SK-N-SH (cell line): ENCODE measurements at regions not wholly inside any gene's neighbourhood (a gene's known extent, or its start where the extent isn't known, plus 50 kb on each side); places are given as distances from the start of the nearest gene placed in this dataset.

Source experiments
- CTCF ChIP-seq: fragments of 200-600 bp; sonication (generic); IDR thresholded peaks from 2 replicates; pipeline ENCODE4 v1.6.1; 2017; ENCODE audit warnings: antibody characterized with exemption, mild to moderate bottlenecking, moderate library complexity
- EP300 ChIP-seq, 2 experiments: IDR thresholded peaks; 2 replicates each; pipeline versions ENCODE4 v1.4.0 to v1.6.1; 2012; ENCODE audit warnings: borderline replicate concordance in 1 of 2, low read depth in 1 of 2, low read length in 1 of 2
- EZH2phosphoT487 ChIP-seq: fragments of 200-600 bp; sonication (generic); IDR thresholded peaks from 2 replicates; pipeline ENCODE4 v1.6.1; 2017; ENCODE audit warnings: low read depth, mixed run types, mild to moderate bottlenecking, antibody characterized with exemption, moderate library complexity, borderline replicate concordance
- FOXM1 ChIP-seq: IDR thresholded peaks from 2 replicates; pipeline ENCODE4 v1.4.0; 2012; ENCODE audit warnings: low read depth, mild to moderate bottlenecking
- MAX ChIP-seq: IDR thresholded peaks from 2 replicates; pipeline ENCODE4 v1.4.0; 2012; ENCODE audit warnings: low read depth
- NRF1 ChIP-seq: IDR thresholded peaks from 2 replicates; pipeline ENCODE4 v1.6.1; 2012; ENCODE audit warnings: low read depth, mild to moderate bottlenecking, low read length
- PBX3 ChIP-seq: IDR thresholded peaks from 2 replicates; pipeline ENCODE4; 2012
- POLR2AphosphoS5 ChIP-seq: IDR thresholded peaks from 2 replicates; pipeline ENCODE4 v1.6.1; 2012; ENCODE audit warnings: low read depth, low read length
- RAD21 ChIP-seq: IDR thresholded peaks from 2 replicates; pipeline ENCODE4 v1.6.1; 2012; ENCODE audit warnings: mild to moderate bottlenecking, low read length
- RFX5 ChIP-seq: IDR thresholded peaks from 2 replicates; pipeline ENCODE4 v1.6.1; 2012; ENCODE audit warnings: mild to moderate bottlenecking, improper control_type of control experiment, low read length
- TAF1 ChIP-seq: IDR thresholded peaks from 2 replicates; pipeline ENCODE4 v1.6.1; 2012; ENCODE audit warnings: low read depth, mild to moderate bottlenecking, low read length, moderate library complexity, borderline replicate concordance
- TCF12 ChIP-seq: IDR thresholded peaks from 2 replicates; pipeline ENCODE4 v1.4.0; 2012
- YY1 ChIP-seq: IDR thresholded peaks from 2 replicates; pipeline ENCODE4 v1.4.0; 2012; ENCODE audit warnings: low read depth, mild to moderate bottlenecking

- no peak for TF ChIP-seq CTCF
- TF ChIP-seq RAD21 = no peak
- no peak for TF ChIP-seq YY1
- TF ChIP-seq TAF1 = no peak
- no peak for TF ChIP-seq EP300 (IDR thresholded peaks at IDR 0.05; ENCODE audit: borderline replicate concordance in 1 of 2, low read depth in 1 of 2, low read length in 1 of 2)
- TF ChIP-seq MAX = no peak
- no peak for TF ChIP-seq POLR2AphosphoS5
- no peak for TF ChIP-seq RFX5
- TF ChIP-seq FOXM1 = no peak
- no peak for TF ChIP-seq PBX3
- TF ChIP-seq TCF12 = no peak
- no peak for TF ChIP-seq EZH2phosphoT487
- TF ChIP-seq NRF1 = no peak
Observed at GRCh38 chr4:61085534-61085933, 114.6 kb upstream of the ADGRL3 start.
